ENCODE measurements at regions not wholly inside any gene's neighbourhood (a gene's known extent, or its start where the extent isn't known, plus 50 kb on each side); places are given as distances from the start of the nearest gene placed in this dataset.

GRCh38 chr2:101549371-101549770, 74.5 kb upstream of the RFX8 start:
- Histone ChIP-seq H3K4me2 (ENCODE audit: insufficient read depth, low read length) (no peak overlapping the region), H3K27me3 (ENCODE audit: control insufficient read depth in 2 of 2, insufficient read depth in 2 of 2, low read length in 2 of 2) (no peaks in the 10 kb centered on the region), H3K4me3 (replicated peaks in 1 of 3; ENCODE audit: insufficient read depth in 1 of 3, low read depth in 1 of 3, low read length in 3 of 3) (no peak overlapping the region), H3K4me1 (ENCODE audit: control insufficient read depth, extremely low read depth, insufficient read depth, low read length) (peaks cover 17% of the 10 kb centered on the region), H3K9me3 (replicated peaks; ENCODE audit: control insufficient read depth, insufficient read depth, low read length) (no peaks in the 10 kb centered on the region), H3K27ac (ENCODE audit: insufficient read depth, low read depth, low read length) (no peak overlapping the region), H4K20me1 (replicated peaks; ENCODE audit: control insufficient read depth, extremely low read depth, insufficient read depth, low read length) (no peaks in the 10 kb centered on the region), H3K36me3 (ENCODE audit: control insufficient read depth in 2 of 2, extremely low read depth in 1 of 2, insufficient read depth in 2 of 2, low read length in 2 of 2) (no peaks in the 10 kb centered on the region), H3K79me2 (ENCODE audit: control insufficient read depth, insufficient read depth, low read length) (no peaks in the 10 kb centered on the region), H3K9me1 (replicated peaks; ENCODE audit: control insufficient read depth, extremely low read depth, insufficient read depth, low read length) (no peaks in the 10 kb centered on the region), H2AFZ (ENCODE audit: low read depth, low read length) (no peak overlapping the region), H3K9ac (replicated peaks; ENCODE audit: extremely low read depth, insufficient read depth, low read length) (no peak overlapping the region)
- CTCF ChIA-PET = no interaction called here
- intact Hi-C loops (cut with micrococcal nuclease) = no loop called here
- no peak for DNase-seq (ENCODE audit: low read depth, low spot score)
- dilution Hi-C loops (cut with MboI; ENCODE audit: extremely low pct_ligation_motif_present, low sequenced_read_pairs) = no loop called here
- no peak for FAIRE-seq
- no TSS peak for BruUV-seq (replicated peaks)
- TF ChIP-seq MAX (IDR thresholded peaks at IDR 0.05; ENCODE audit: insufficient read depth, insufficient read length) = no peak
- no peak for TF ChIP-seq POLR2A (IDR thresholded peaks at IDR 0.05; ENCODE audit: low read depth, low read length)
- no peak for TF ChIP-seq JUN (IDR thresholded peaks at IDR 0.05; ENCODE audit: borderline replicate concordance, insufficient read depth, insufficient read length, low read depth)
- no peak for TF ChIP-seq GATA2 (IDR thresholded peaks at IDR 0.05; ENCODE audit: insufficient read depth, insufficient read length, low read depth, low read length)
- no peak for TF ChIP-seq EZH2 (IDR thresholded peaks at IDR 0.05; ENCODE audit: borderline replicate concordance, low read depth, low read length, severe bottlenecking)
- TF ChIP-seq MYC (IDR thresholded peaks at IDR 0.05; ENCODE audit: low read depth, low read length) = no peak
- TF ChIP-seq CTCF (IDR thresholded peaks at IDR 0.05; ENCODE audit: extremely low read depth in 1 of 2, insufficient read depth in 1 of 2, low read depth in 1 of 2, low read length in 2 of 2) = no peak
- no peak for TF ChIP-seq FOS (IDR thresholded peaks at IDR 0.05; ENCODE audit: borderline replicate concordance, insufficient read depth, low read length)
- TF ChIP-seq POLR2AphosphoS5 (IDR thresholded peaks at IDR 0.05; ENCODE audit: insufficient read depth, low read depth, low read length) = no peak
- POLR2A ChIA-PET = no interaction called here
